ENCODE measurements at regions not wholly inside any gene's neighbourhood (a gene's known extent, or its start where the extent isn't known, plus 50 kb on each side); places are given as distances from the start of the nearest gene placed in this dataset.

- no peak overlapping the region for H3K27ac ChIP-seq
- no peak for ATAC-seq
- in situ Hi-C loops (cut with MboI; ENCODE audit: low sequenced_read_pairs in 4 of 4) = no loop called here
- no peaks in the 10 kb centered on the region for H3K9me3 ChIP-seq
- H3K4me3 ChIP-seq = no peak overlapping the region
- no peaks in the 10 kb centered on the region for H3K4me1 ChIP-seq
- no peak for DNase-seq
- no peaks in the 10 kb centered on the region for H3K36me3 ChIP-seq
- intact Hi-C loops (cut with DNase I; ENCODE audit: low total_unique reads) = no loop called here
- peaks cover 0 to 3% (median 0%) of the 10 kb centered on the region in 3 donors for H3K27me3 ChIP-seq
- no peak for TF ChIP-seq POLR2A (IDR thresholded peaks at IDR 0.05)
These were observed 598.1 kb downstream of the RNF144A start for GRCh38 chr2:7515327-7515726.

GRCh38 chr2:7516484-7517063 is 599.4 kb downstream of the RNF144A start:
- intact Hi-C loops (cut with DNase I; ENCODE audit: low total_unique reads) = no loop called here
- Histone ChIP-seq H3K4me1 (no peaks in the 10 kb centered on the region), H3K27me3 (peaks cover 0 to 3% (median 0%) of the 10 kb centered on the region in 3 donors), H3K9me3 (no peaks in the 10 kb centered on the region), H3K36me3 (no peaks in the 10 kb centered on the region), H3K4me3 (no peak overlapping the region), H3K27ac (no peak overlapping the region)
- ATAC-seq (no peak), DNase-seq (no peak)
- in situ Hi-C loops (cut with MboI; ENCODE audit: low sequenced_read_pairs in 4 of 4) = no loop called here
- no peak for TF ChIP-seq POLR2A (IDR thresholded peaks at IDR 0.05)
- TF ChIP-seq CTCF (IDR thresholded peaks at IDR 0.05 in 4 of 5, conservative IDR thresholded peaks at IDR 0.05 in 1 of 5) = no peak

GRCh38 chr2:7517088-7517487 is 599.9 kb downstream of the RNF144A start:
- Histone ChIP-seq H3K36me3 (no peaks in the 10 kb centered on the region), H3K27ac (no peak overlapping the region), H3K4me1 (no peaks in the 10 kb centered on the region), H3K27me3 (peaks cover 0 to 3% (median 0%) of the 10 kb centered on the region in 3 donors), H3K9me3 (no peaks in the 10 kb centered on the region), H3K4me3 (no peak overlapping the region)
- ATAC-seq = no peak
- intact Hi-C loops (cut with DNase I; ENCODE audit: low total_unique reads) = no loop called here
- TF ChIP-seq POLR2A (IDR thresholded peaks at IDR 0.05) (no peak), CTCF (IDR thresholded peaks at IDR 0.05 in 4 of 5, conservative IDR thresholded peaks at IDR 0.05 in 1 of 5) (no peak)
- DNase-seq = no peak
- in situ Hi-C loops (cut with MboI; ENCODE audit: low sequenced_read_pairs in 4 of 4) = no loop called here

- Histone ChIP-seq H3K36me3 (no peaks in the 10 kb centered on the region), H3K4me1 (no peaks in the 10 kb centered on the region), H3K4me3 (no peak overlapping the region), H3K27ac (no peak overlapping the region), H3K9me3 (no peaks in the 10 kb centered on the region), H3K27me3 (peaks cover 0 to 3% (median 0%) of the 10 kb centered on the region in 3 donors)
- DNase-seq = no peak
- ATAC-seq = no peak
- intact Hi-C loops (cut with DNase I; ENCODE audit: low total_unique reads) = no loop called here
- TF ChIP-seq POLR2A (IDR thresholded peaks at IDR 0.05) (no peak), CTCF (IDR thresholded peaks at IDR 0.05 in 4 of 5, conservative IDR thresholded peaks at IDR 0.05 in 1 of 5) (no peak)
- in situ Hi-C loops (cut with MboI; ENCODE audit: low sequenced_read_pairs in 4 of 4) = no loop called here
These were observed 600.6 kb downstream of the RNF144A start for GRCh38 chr2:7517851-7518250.

GRCh38 chr2:7523481-7524120 is 606.4 kb downstream of the RNF144A start:
- ATAC-seq (no peak), DNase-seq (no peak)
- in situ Hi-C loops (cut with MboI; ENCODE audit: low sequenced_read_pairs in 4 of 4) = no loop called here
- no peak for TF ChIP-seq CTCF (IDR thresholded peaks at IDR 0.05 in 4 of 5, conservative IDR thresholded peaks at IDR 0.05 in 1 of 5)
- TF ChIP-seq POLR2A (IDR thresholded peaks at IDR 0.05) = no peak
- intact Hi-C loops (cut with DNase I; ENCODE audit: low total_unique reads) = no loop called here
- H3K4me3 ChIP-seq = no peak overlapping the region
- no peaks in the 10 kb centered on the region for H3K4me1 ChIP-seq
- H3K27me3 ChIP-seq = no peaks in the 10 kb centered on the region
- no peaks in the 10 kb centered on the region for H3K36me3 ChIP-seq
- H3K9me3 ChIP-seq = no peaks in the 10 kb centered on the region
- no peak overlapping the region for H3K27ac ChIP-seq
